WTC11 (cell line): ENCODE measurements at regions not wholly inside any gene's neighbourhood (a gene's known extent, or its start where the extent isn't known, plus 50 kb on each side); places are given as distances from the start of the nearest gene placed in this dataset.

ENCODE experiments used
- ATF3 ChIP-seq: sonication (generic); formaldehyde crosslinking; conservative IDR thresholded peaks from 2 replicates; pipeline ENCODE4 v1.8.1; 2022; ENCODE audit warnings: mild to moderate bottlenecking, missing genetic modification reagents
- RORB ChIP-seq: fragments of 250-450 bp; sonication (Bioruptor Pico); IDR thresholded peaks from 2 replicates; pipeline ENCODE4 v1.9.0; 2021; ENCODE audit warnings: mild to moderate bottlenecking
- SP1 ChIP-seq: sonication (generic); formaldehyde crosslinking; conservative IDR thresholded peaks from 2 replicates; pipeline ENCODE4 v1.8.1; 2022; ENCODE audit warnings: missing genetic modification reagents
- TF ChIP-seq, protein P1 (sequence below): fragments of 200-600 bp; IDR thresholded peaks from 2 replicates; pipeline ENCODE4 v1.8.0; 2022; ENCODE audit warnings: antibody characterized with exemption

DNA sequence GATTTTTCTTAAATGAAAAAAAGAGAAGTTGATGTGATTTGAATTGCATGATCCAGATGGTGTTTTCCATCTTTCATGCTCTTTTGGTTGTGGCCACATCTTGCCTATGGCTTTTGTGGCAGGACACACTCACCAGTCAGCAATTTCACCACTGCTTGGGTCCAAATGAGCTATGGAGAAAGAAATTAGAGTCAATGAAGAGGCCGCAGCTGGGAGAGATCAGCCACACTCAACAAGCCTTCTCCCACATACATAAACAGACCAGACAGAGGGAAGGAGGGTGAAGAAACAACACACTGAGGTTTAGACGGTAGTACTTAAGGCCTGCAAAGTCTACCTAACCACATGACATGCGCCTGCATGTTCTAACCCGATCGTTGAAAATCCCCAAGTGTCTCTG lies 110.7 kb upstream of the CDIN1 start:
- TF ChIP-seq ATF3 (no peak), SP1 (CRISPR knock-in tag) (no peak), RORB (no peak)
- TF ChIP-seq, protein P1, sequence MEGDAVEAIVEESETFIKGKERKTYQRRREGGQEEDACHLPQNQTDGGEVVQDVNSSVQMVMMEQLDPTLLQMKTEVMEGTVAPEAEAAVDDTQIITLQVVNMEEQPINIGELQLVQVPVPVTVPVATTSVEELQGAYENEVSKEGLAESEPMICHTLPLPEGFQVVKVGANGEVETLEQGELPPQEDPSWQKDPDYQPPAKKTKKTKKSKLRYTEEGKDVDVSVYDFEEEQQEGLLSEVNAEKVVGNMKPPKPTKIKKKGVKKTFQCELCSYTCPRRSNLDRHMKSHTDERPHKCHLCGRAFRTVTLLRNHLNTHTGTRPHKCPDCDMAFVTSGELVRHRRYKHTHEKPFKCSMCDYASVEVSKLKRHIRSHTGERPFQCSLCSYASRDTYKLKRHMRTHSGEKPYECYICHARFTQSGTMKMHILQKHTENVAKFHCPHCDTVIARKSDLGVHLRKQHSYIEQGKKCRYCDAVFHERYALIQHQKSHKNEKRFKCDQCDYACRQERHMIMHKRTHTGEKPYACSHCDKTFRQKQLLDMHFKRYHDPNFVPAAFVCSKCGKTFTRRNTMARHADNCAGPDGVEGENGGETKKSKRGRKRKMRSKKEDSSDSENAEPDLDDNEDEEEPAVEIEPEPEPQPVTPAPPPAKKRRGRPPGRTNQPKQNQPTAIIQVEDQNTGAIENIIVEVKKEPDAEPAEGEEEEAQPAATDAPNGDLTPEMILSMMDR, result no peak
